ENCODE measurements at regions not wholly inside any gene's neighbourhood (a gene's known extent, or its start where the extent isn't known, plus 50 kb on each side); places are given as distances from the start of the nearest gene placed in this dataset.

DNA sequence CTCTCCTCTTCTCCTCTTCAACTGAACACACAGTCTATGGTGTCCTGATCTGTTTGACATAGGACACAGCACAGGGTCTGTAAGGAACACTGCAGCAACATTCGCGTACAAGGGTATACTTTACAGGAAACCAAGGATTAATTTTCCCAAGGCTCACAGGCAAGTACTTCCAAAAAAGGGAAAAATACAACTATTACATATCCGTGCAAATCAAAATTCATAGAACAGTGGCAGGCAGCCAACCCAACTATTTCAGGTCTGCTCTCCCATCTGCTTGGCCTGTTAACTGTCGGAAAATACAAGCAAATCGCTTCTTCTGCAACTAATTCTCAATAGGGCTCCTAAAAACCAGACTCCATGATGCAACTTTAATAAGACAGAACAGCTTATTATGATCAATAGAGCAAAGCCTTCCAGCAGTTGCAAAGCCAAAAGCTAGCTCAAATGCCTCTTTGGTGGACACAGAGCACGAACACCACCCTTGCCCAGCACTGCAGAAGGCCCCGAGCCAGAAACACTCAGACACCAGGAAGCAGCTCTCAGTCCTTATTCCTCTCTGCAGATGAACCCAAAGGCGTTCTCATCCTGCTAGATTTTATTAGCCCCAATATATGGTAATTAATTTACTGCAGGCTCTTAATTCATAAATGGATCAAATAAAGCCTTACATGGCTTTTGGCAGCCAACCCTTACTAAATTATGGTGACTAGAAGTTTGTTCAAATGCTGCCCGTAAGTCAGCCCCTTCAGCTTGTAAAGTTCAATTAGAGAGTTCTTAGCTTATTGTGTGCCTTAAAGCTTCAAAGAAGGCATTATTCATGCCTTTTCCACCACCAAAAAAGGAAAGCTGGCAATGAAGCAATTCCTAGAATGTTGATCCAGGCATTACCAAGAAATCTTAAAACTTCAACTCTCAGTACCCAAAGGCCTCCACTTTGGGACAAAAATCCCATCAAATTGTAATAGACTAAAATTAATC lies 68.8 kb downstream of the ZNF608 start:
- Histone ChIP-seq H3K36me3 (ENCODE audit: control insufficient read depth in 2 of 2, insufficient read depth in 2 of 2, low read length in 2 of 2) (no peaks in the 10 kb centered on the region), H3K9ac (ENCODE audit: low read length in 2 of 2) (peak overlapping the region in 1 of 2 donors; percentile 3), H3K9me3 (ENCODE audit: control insufficient read depth in 2 of 2, low read length in 2 of 2) (no peaks in the 10 kb centered on the region), H3K27me3 (ENCODE audit: control insufficient read depth in 1 of 2, insufficient read depth in 2 of 2, low read length in 2 of 2) (no peaks in the 10 kb centered on the region), H3K4me1 (ENCODE audit: control insufficient read depth, insufficient read depth, low read length) (peaks cover 27% of the 10 kb centered on the region), H3K27ac (ENCODE audit: low read length) (peak overlapping the region; percentile 60), H3K4me3 (ENCODE audit: low read length in 2 of 2) (peak overlapping the region in 1 of 2 donors; percentile 24)

- H3K4me1 ChIP-seq (ENCODE audit: control insufficient read depth, insufficient read depth, low read length), result peaks cover 27% of the 10 kb centered on the region
- H3K4me3 ChIP-seq (ENCODE audit: low read length in 2 of 2), result no peak overlapping the region
- H3K9me3 ChIP-seq (ENCODE audit: control insufficient read depth in 2 of 2, low read length in 2 of 2), result no peaks in the 10 kb centered on the region
- H3K27ac ChIP-seq (ENCODE audit: low read length), result peak overlapping the region; percentile 7
- no peaks in the 10 kb centered on the region for H3K36me3 ChIP-seq (ENCODE audit: control insufficient read depth in 2 of 2, insufficient read depth in 2 of 2, low read length in 2 of 2)
- no peak overlapping the region for H3K9ac ChIP-seq (ENCODE audit: low read length in 2 of 2)
- no peaks in the 10 kb centered on the region for H3K27me3 ChIP-seq (ENCODE audit: control insufficient read depth in 1 of 2, insufficient read depth in 2 of 2, low read length in 2 of 2)
These were observed 70.2 kb downstream of the ZNF608 start for GRCh38 chr5:124675931-124676846.

DNA sequence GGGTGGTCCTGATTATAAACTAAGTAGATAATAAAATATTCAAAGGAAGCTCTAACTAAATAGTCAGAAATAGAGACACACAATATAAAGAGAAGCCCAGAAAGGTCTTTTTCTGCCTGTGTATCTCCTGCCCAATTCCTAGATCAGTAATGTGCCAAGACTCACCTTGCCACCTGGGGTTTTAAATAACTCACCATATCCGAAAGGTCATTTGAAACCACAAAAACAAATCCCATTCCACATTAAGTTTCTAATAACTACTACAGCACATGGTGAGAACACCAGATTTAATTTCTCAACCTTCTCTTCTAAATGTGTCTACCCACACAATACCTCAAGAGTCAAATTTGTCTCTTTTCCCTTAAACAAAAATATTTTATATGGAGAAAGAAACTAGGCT lies 75.2 kb downstream of the ZNF608 start:
- no peaks in the 10 kb centered on the region for H3K36me3 ChIP-seq (ENCODE audit: control insufficient read depth in 2 of 2, insufficient read depth in 2 of 2, low read length in 2 of 2)
- H3K9me3 ChIP-seq (ENCODE audit: control insufficient read depth in 2 of 2, low read length in 2 of 2), result no peaks in the 10 kb centered on the region
- H3K9ac ChIP-seq (ENCODE audit: low read length in 2 of 2), result no peak overlapping the region
- no peak overlapping the region for H3K27ac ChIP-seq (ENCODE audit: low read length)
- H3K4me3 ChIP-seq (ENCODE audit: low read length in 2 of 2), result no peak overlapping the region
- peaks cover 16% of the 10 kb centered on the region for H3K4me1 ChIP-seq (ENCODE audit: control insufficient read depth, insufficient read depth, low read length)
- no peaks in the 10 kb centered on the region for H3K27me3 ChIP-seq (ENCODE audit: control insufficient read depth in 1 of 2, insufficient read depth in 2 of 2, low read length in 2 of 2)

DNA sequence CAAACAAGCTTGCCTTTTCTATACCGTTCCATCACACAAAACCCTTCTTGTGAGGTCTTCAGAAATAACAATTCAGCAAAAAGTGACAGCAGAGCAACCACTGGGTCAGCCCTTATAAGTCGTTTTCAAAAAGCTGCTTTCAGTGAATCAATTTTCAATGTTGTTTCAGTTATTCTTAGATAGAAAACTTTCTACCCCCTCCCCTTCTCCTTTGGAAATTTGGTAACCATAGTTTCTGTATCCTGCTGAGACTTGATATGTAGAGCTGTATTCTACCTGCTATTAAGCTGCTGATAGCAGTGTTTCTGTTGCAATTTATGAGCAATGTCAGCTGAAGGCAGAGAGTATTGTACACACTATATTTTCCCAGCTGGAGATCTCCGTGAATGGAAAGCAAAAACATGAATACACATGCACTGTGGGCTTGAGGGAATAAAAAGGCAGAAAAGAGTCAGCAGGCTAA lies 75.7 kb downstream of the ZNF608 start:
- Histone ChIP-seq H3K4me1 (ENCODE audit: control insufficient read depth, insufficient read depth, low read length) (peaks cover 12% of the 10 kb centered on the region), H3K36me3 (ENCODE audit: control insufficient read depth in 2 of 2, insufficient read depth in 2 of 2, low read length in 2 of 2) (no peaks in the 10 kb centered on the region), H3K27ac (ENCODE audit: low read length) (no peak overlapping the region), H3K27me3 (ENCODE audit: control insufficient read depth in 1 of 2, insufficient read depth in 2 of 2, low read length in 2 of 2) (no peaks in the 10 kb centered on the region), H3K9me3 (ENCODE audit: control insufficient read depth in 2 of 2, low read length in 2 of 2) (no peaks in the 10 kb centered on the region), H3K9ac (ENCODE audit: low read length in 2 of 2) (no peak overlapping the region), H3K4me3 (ENCODE audit: low read length in 2 of 2) (peak overlapping the region in 1 of 2 donors; percentile 4)

- Histone ChIP-seq H3K9ac (ENCODE audit: low read length in 2 of 2) (no peak overlapping the region), H3K4me3 (ENCODE audit: low read length in 2 of 2) (peak overlapping the region in 1 of 2 donors; percentile 4), H3K36me3 (ENCODE audit: control insufficient read depth in 2 of 2, insufficient read depth in 2 of 2, low read length in 2 of 2) (no peaks in the 10 kb centered on the region), H3K9me3 (ENCODE audit: control insufficient read depth in 2 of 2, low read length in 2 of 2) (no peaks in the 10 kb centered on the region), H3K27me3 (ENCODE audit: control insufficient read depth in 1 of 2, insufficient read depth in 2 of 2, low read length in 2 of 2) (no peaks in the 10 kb centered on the region), H3K27ac (ENCODE audit: low read length) (no peak overlapping the region), H3K4me1 (ENCODE audit: control insufficient read depth, insufficient read depth, low read length) (peaks cover 9% of the 10 kb centered on the region)
These were observed 76.3 kb downstream of the ZNF608 start for GRCh38 chr5:124669956-124670721.

DNA sequence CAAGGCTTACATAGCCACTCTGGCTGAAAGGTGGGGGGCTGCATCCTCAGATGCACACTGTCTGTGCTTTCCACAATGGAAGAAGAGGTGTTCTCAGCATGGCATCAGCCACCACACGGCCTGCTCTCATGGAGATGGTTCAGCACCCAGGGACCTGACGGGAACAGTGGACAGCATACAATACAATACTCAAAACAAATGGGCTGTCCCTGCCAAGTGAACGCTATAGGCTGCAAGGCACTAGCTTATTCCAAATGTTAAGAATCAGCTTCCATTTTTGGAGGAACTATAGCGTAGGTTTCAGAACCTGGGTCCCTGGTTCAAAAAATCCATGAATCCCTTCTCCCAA lies 77.2 kb downstream of the ZNF608 start:
- no peaks in the 10 kb centered on the region for H3K27me3 ChIP-seq (ENCODE audit: control insufficient read depth in 1 of 2, insufficient read depth in 2 of 2, low read length in 2 of 2)
- no peaks in the 10 kb centered on the region for H3K36me3 ChIP-seq (ENCODE audit: control insufficient read depth in 2 of 2, insufficient read depth in 2 of 2, low read length in 2 of 2)
- H3K9me3 ChIP-seq (ENCODE audit: control insufficient read depth in 2 of 2, low read length in 2 of 2), result no peaks in the 10 kb centered on the region
- no peak overlapping the region for H3K27ac ChIP-seq (ENCODE audit: low read length)
- no peak overlapping the region for H3K9ac ChIP-seq (ENCODE audit: low read length in 2 of 2)
- H3K4me3 ChIP-seq (ENCODE audit: low read length in 2 of 2), result no peak overlapping the region
- peaks cover 9% of the 10 kb centered on the region for H3K4me1 ChIP-seq (ENCODE audit: control insufficient read depth, insufficient read depth, low read length)

DNA sequence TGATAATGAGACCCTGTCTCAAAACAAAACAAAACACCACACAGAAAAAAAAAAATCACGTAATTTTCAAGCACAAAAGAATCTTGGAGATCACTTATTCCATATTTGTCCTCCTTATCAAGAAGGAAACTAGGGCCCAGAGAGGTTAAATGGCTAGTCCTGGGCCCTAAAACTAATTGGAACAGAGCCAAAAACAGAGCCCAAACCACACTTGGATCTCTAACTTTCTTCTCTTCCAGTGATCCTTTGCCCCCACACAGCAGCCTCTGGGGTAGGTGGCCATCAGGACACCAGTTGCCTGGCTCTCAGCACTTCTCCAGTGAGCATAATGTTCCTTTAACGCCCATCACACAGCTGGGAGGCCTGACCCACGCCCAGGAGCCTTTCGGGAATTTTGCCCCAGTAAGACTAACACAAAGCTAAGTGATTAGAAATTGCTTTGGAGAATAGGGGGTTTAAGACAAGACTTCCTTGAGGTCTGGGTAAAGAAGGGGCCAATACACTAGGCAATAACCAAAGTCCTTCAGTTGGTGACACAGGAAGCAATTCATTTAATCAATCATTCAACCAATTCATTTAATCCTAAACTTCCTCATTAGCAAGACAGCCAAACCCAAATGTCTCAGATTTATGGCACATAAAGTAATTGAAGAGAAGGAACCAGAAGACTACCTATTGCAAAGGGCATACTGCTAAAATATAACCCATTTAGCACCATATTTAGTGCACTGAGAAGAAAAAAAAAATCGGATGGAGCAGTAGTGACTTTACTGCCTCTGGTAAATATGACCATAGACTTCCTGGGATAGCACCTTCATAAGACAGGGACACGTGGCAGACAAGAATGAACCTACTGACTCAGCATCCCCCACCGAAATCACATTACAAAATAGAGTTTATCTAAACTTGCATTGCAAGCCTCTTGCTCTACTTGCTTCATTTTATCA lies 77.8 kb downstream of the ZNF608 start:
- Histone ChIP-seq H3K27ac (ENCODE audit: low read length) (no peak overlapping the region), H3K9ac (ENCODE audit: low read length in 2 of 2) (no peak overlapping the region), H3K9me3 (ENCODE audit: control insufficient read depth in 2 of 2, low read length in 2 of 2) (no peaks in the 10 kb centered on the region), H3K4me1 (ENCODE audit: control insufficient read depth, insufficient read depth, low read length) (peaks cover 9% of the 10 kb centered on the region), H3K4me3 (ENCODE audit: low read length in 2 of 2) (no peak overlapping the region), H3K27me3 (ENCODE audit: control insufficient read depth in 1 of 2, insufficient read depth in 2 of 2, low read length in 2 of 2) (no peaks in the 10 kb centered on the region), H3K36me3 (ENCODE audit: control insufficient read depth in 2 of 2, insufficient read depth in 2 of 2, low read length in 2 of 2) (no peaks in the 10 kb centered on the region)

DNA sequence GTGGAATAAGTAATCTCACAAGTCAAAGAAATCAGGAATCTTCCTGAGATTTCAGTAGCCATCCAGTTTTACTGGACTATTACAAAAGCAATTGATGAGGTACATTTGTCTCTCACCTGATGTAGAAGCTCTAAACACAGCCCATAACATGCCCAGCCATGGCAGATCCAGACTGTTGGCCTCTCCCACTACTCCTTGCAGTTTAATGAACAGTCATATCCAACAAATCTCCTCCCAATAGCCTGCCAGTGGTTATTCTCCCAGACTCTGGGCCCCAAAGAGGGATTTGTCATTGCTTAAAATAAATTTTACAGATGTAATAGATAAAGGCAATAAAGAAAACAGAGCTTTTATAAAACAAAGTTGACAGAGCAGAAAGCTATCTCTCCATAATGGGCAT lies 80.8 kb downstream of the ZNF608 start:
- H3K36me3 ChIP-seq (ENCODE audit: control insufficient read depth in 2 of 2, insufficient read depth in 2 of 2, low read length in 2 of 2), result no peaks in the 10 kb centered on the region
- peaks cover 25% of the 10 kb centered on the region for H3K4me1 ChIP-seq (ENCODE audit: control insufficient read depth, insufficient read depth, low read length)

DNA sequence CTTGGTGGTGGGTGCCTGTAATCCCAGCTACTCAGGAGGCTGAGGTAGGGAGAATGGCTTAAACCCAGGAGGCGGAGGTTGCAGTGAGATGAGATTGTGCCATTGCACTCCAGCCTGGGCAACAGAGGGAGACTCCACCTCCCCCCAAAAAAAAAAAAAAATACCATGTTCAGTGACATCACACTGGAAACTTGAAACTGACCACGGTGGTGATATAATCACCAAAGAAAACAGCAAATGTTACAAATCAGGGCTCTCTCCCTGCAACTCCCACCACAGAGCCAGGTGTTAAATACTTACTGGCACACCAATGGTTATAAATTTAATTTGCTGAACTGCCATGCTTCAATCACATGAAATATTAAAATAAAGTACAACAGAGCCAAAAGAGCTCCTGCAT lies 81.4 kb downstream of the ZNF608 start:
- no peaks in the 10 kb centered on the region for H3K9me3 ChIP-seq (ENCODE audit: control insufficient read depth in 2 of 2, low read length in 2 of 2)
- H3K9ac ChIP-seq (ENCODE audit: low read length in 2 of 2), result no peak overlapping the region
- peaks cover 30% of the 10 kb centered on the region for H3K4me1 ChIP-seq (ENCODE audit: control insufficient read depth, insufficient read depth, low read length)
- H3K4me3 ChIP-seq (ENCODE audit: low read length in 2 of 2), result no peak overlapping the region
- no peak overlapping the region for H3K27ac ChIP-seq (ENCODE audit: low read length)
- no peaks in the 10 kb centered on the region for H3K36me3 ChIP-seq (ENCODE audit: control insufficient read depth in 2 of 2, insufficient read depth in 2 of 2, low read length in 2 of 2)
- no peaks in the 10 kb centered on the region for H3K27me3 ChIP-seq (ENCODE audit: control insufficient read depth in 1 of 2, insufficient read depth in 2 of 2, low read length in 2 of 2)

More for the DNA sequence above, 80.8 kb downstream of the ZNF608 start:
- Histone ChIP-seq H3K27ac (ENCODE audit: low read length) (no peak overlapping the region), H3K4me3 (ENCODE audit: low read length in 2 of 2) (no peak overlapping the region), H3K9me3 (ENCODE audit: control insufficient read depth in 2 of 2, low read length in 2 of 2) (no peaks in the 10 kb centered on the region), H3K9ac (ENCODE audit: low read length in 2 of 2) (no peak overlapping the region), H3K27me3 (ENCODE audit: control insufficient read depth in 1 of 2, insufficient read depth in 2 of 2, low read length in 2 of 2) (no peaks in the 10 kb centered on the region)

All from stomach smooth muscle (tissue), 2 donors.